HL-60 (cell line): ENCODE measurements at regions not wholly inside any gene's neighbourhood (a gene's known extent, or its start where the extent isn't known, plus 50 kb on each side); places are given as distances from the start of the nearest gene placed in this dataset.

Source experiments
- DNase-seq, 2 experiments: peaks; one replicate each; pipeline ENCODE4 v3.0.0-alpha.2; 2010 to 2020; ENCODE audit warnings: low read depth in 1 of 2, low spot score in 1 of 2
- H3K27ac ChIP-seq: fragments of 250-450 bp; sonication (Bioruptor Pico); replicated peaks from 2 replicates; pipeline ENCODE4 v1.5.1; 2020; ENCODE audit warnings: mild to moderate bottlenecking, moderate library complexity
- H3K27me3 ChIP-seq: fragments of 250-450 bp; sonication (Bioruptor Pico); 2 replicates; pipeline ENCODE4 v1.5.1; 2021; ENCODE audit warnings: mild to moderate bottlenecking, moderate library complexity; ENCODE audit not compliant: insufficient read depth, poor library complexity, severe bottlenecking
- H3K4me3 ChIP-seq: replicated peaks from 2 replicates; pipeline ENCODE4 v1.5.1; 2011; ENCODE audit warnings: mild to moderate bottlenecking, control low read depth, low read length; ENCODE audit not compliant: insufficient read depth
- CTCF ChIP-seq: IDR thresholded peaks from one replicate; pipeline ENCODE4 v1.5.1; 2011; ENCODE audit warnings: low read length, control low read depth, inconsistent platforms; ENCODE audit not compliant: insufficient read depth
- GABPA ChIP-seq: IDR thresholded peaks from 2 replicates; pipeline ENCODE4 v1.6.1; 2012; ENCODE audit warnings: low read depth
- POLR2AphosphoS5 ChIP-seq: IDR thresholded peaks from 2 replicates; pipeline ENCODE4 v1.6.1; 2012; ENCODE audit warnings: low read depth
- REST ChIP-seq: IDR thresholded peaks from 2 replicates; pipeline ENCODE4 v1.6.1; 2012; ENCODE audit warnings: low read depth; ENCODE audit not compliant: insufficient replicate concordance
- SPI1 ChIP-seq: IDR thresholded peaks from 2 replicates; pipeline ENCODE4 v1.6.1; 2012; ENCODE audit warnings: low read depth, mild to moderate bottlenecking, borderline replicate concordance

- Histone ChIP-seq H3K27me3 (no peaks in the 10 kb centered on the region), H3K4me3 (no peak overlapping the region), H3K27ac (no peak overlapping the region)
- DNase-seq: no peak
- TF ChIP-seq REST: no peak
- no peak for TF ChIP-seq CTCF
- no peak for TF ChIP-seq SPI1
- TF ChIP-seq POLR2AphosphoS5: no peak
- no peak for TF ChIP-seq GABPA
Measured at GRCh38 chr17:13822700-13823099, 221.0 kb upstream of the HS3ST3A1 start.

- no peaks in the 10 kb centered on the region for H3K27me3 ChIP-seq
- H3K27ac ChIP-seq: no peak overlapping the region
- no peak overlapping the region for H3K4me3 ChIP-seq
- DNase-seq: no peak
- no peak for TF ChIP-seq GABPA
- no peak for TF ChIP-seq POLR2AphosphoS5
- TF ChIP-seq CTCF: no peak
- TF ChIP-seq SPI1: no peak
- TF ChIP-seq REST: no peak
Measured at GRCh38 chr17:13825526-13826040, 223.9 kb upstream of the HS3ST3A1 start.

- DNase-seq: no peak
- no peak for TF ChIP-seq SPI1
- TF ChIP-seq CTCF: no peak
- TF ChIP-seq GABPA: no peak
- no peak for TF ChIP-seq REST
- TF ChIP-seq POLR2AphosphoS5: no peak
- Histone ChIP-seq H3K27ac (no peak overlapping the region), H3K27me3 (no peaks in the 10 kb centered on the region), H3K4me3 (no peak overlapping the region)
Measured at GRCh38 chr17:13827118-13827517, 225.4 kb upstream of the HS3ST3A1 start.
